Body of pancreas (tissue), 4 donors: ENCODE measurements at regions not wholly inside any gene's neighbourhood (a gene's known extent, or its start where the extent isn't known, plus 50 kb on each side); places are given as distances from the start of the nearest gene placed in this dataset.
"Not testable (repeated sequence)": the region's sequence is repeated elsewhere in the genome, so short reads cannot be mapped to it uniquely, and the experiment has no call there.

Experiments
- POLR2A ChIP-seq, 3 donors: fragments of 450-650 bp; IDR thresholded peaks; one replicate each; pipeline ENCODE4 v1.6.1; 2016; ENCODE audit warnings: antibody characterized with exemption in 3 of 3, mild to moderate bottlenecking in 2 of 3
- TF ChIP-seq, protein P1 (sequence below), 7 experiments: fragments of 450-650 bp in 4 of 7; fragments of 200-600 bp in 3 of 7; sonication (generic) in 3 of 7; IDR thresholded peaks; one replicate each; pipeline ENCODE4 v1.5.1; 2016 to 2019; ENCODE audit warnings: antibody characterized with exemption in 7 of 7

DNA sequence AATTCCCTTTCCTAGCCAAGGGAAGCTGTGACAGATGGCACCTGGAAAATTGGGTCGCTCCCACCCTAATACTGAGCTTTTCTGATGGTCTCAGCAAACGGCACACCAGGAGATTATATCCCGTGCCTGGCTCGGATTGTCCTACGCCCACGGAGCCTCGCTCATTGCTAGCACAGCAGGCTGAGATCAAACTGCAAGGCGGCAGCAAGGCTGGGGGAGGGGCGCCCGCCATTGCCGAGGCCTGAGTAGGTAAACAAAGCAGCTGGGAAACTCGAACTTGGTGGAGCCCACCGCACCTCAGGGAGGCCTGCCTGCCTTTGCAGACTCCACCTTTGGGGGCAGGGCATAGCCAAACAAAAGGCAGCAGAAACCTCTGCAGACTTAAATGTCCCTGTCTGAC, 168.0 kb upstream of the SRD5A2 start:
- TF ChIP-seq, protein P1, sequence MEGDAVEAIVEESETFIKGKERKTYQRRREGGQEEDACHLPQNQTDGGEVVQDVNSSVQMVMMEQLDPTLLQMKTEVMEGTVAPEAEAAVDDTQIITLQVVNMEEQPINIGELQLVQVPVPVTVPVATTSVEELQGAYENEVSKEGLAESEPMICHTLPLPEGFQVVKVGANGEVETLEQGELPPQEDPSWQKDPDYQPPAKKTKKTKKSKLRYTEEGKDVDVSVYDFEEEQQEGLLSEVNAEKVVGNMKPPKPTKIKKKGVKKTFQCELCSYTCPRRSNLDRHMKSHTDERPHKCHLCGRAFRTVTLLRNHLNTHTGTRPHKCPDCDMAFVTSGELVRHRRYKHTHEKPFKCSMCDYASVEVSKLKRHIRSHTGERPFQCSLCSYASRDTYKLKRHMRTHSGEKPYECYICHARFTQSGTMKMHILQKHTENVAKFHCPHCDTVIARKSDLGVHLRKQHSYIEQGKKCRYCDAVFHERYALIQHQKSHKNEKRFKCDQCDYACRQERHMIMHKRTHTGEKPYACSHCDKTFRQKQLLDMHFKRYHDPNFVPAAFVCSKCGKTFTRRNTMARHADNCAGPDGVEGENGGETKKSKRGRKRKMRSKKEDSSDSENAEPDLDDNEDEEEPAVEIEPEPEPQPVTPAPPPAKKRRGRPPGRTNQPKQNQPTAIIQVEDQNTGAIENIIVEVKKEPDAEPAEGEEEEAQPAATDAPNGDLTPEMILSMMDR (IDR thresholded peaks at IDR 0.05): not testable (repeated sequence)
- not testable (repeated sequence) for TF ChIP-seq POLR2A (IDR thresholded peaks at IDR 0.05)
